H9 (cell line): ENCODE measurements at regions not wholly inside any gene's neighbourhood (a gene's known extent, or its start where the extent isn't known, plus 50 kb on each side); places are given as distances from the start of the nearest gene placed in this dataset.

Experiments
- DNase-seq: peaks from one replicate; pipeline ENCODE4 v3.0.0-alpha.2; 2017
- H2AFZ ChIP-seq: one replicate; pipeline ENCODE4 v1.6.1; 2013; ENCODE audit warnings: mild to moderate bottlenecking, low read length, control low read depth, moderate library complexity
- H2AK5ac ChIP-seq: 2 replicates; pipeline ENCODE4 v1.6.1; 2013; ENCODE audit warnings: low read length, control low read depth, mixed read lengths; ENCODE audit not compliant: insufficient read length
- H2BK120ac ChIP-seq: one replicate; pipeline ENCODE4 v1.6.1; 2013; ENCODE audit warnings: low read depth, mild to moderate bottlenecking, low read length, control low read depth, inconsistent platforms; ENCODE audit not compliant: poor library complexity, severe bottlenecking
- H2BK12ac ChIP-seq: 2 replicates; pipeline ENCODE4 v1.6.1; 2013; ENCODE audit warnings: low read length, control low read depth, mixed read lengths, low read depth; ENCODE audit not compliant: insufficient read length
- H2BK15ac ChIP-seq: 2 replicates; pipeline ENCODE4 v1.6.1; 2013; ENCODE audit warnings: low read depth, low read length, control low read depth
- H2BK20ac ChIP-seq: one replicate; pipeline ENCODE4 v1.6.1; 2013; ENCODE audit warnings: low read depth, mild to moderate bottlenecking, low read length, control low read depth, inconsistent platforms; ENCODE audit not compliant: poor library complexity, severe bottlenecking
- H2BK5ac ChIP-seq: 2 replicates; pipeline ENCODE4 v1.6.1; 2013; ENCODE audit warnings: low read length, control low read depth, mixed read lengths; ENCODE audit not compliant: insufficient read length
- H3K14ac ChIP-seq: 2 replicates; pipeline ENCODE4 v1.6.1; 2013; ENCODE audit warnings: low read length, control low read depth; ENCODE audit not compliant: insufficient read depth
- H3K18ac ChIP-seq: 2 replicates; pipeline ENCODE4 v1.6.1; 2013; ENCODE audit warnings: low read depth, mild to moderate bottlenecking, mixed read lengths, low read length, control low read depth; ENCODE audit not compliant: insufficient read length
- H3K23ac ChIP-seq: 2 replicates; pipeline ENCODE4 v1.6.1; 2013; ENCODE audit warnings: low read length, control low read depth, mixed read lengths, low read depth; ENCODE audit not compliant: insufficient read length
- H3K23me2 ChIP-seq: 2 replicates; pipeline ENCODE4 v1.6.1; 2013; ENCODE audit warnings: low read depth, mild to moderate bottlenecking, mixed read lengths, low read length, control low read depth; ENCODE audit not compliant: insufficient read length, poor library complexity, severe bottlenecking
- H3K27ac ChIP-seq: 2 replicates; pipeline ENCODE4 v1.5.1; 2013; ENCODE audit warnings: low read length, control low read depth, mixed read lengths, low read depth; ENCODE audit not compliant: insufficient read length
- H3K27me3 ChIP-seq: 2 replicates; pipeline ENCODE4 v1.6.1; 2013; ENCODE audit warnings: low read length, control low read depth, inconsistent platforms; ENCODE audit not compliant: insufficient read depth
- H3K4ac ChIP-seq: 2 replicates; pipeline ENCODE4 v1.6.1; 2013; ENCODE audit warnings: low read depth, mild to moderate bottlenecking, control low read depth, inconsistent platforms, low read length, moderate library complexity
- H3K4me1 ChIP-seq: 2 replicates; pipeline ENCODE4 v1.6.1; 2013; ENCODE audit warnings: low read length, control low read depth, inconsistent platforms; ENCODE audit not compliant: insufficient read depth
- H3K4me2 ChIP-seq: 2 replicates; pipeline ENCODE4 v1.6.1; 2013; ENCODE audit warnings: low read length, control low read depth, mixed read lengths; ENCODE audit not compliant: insufficient read length, insufficient read depth
- H3K56ac ChIP-seq: 2 replicates; pipeline ENCODE4 v1.6.1; 2013; ENCODE audit warnings: low read depth, mild to moderate bottlenecking, mixed read lengths, low read length, control low read depth; ENCODE audit not compliant: insufficient read length
- H3K79me1 ChIP-seq: 2 replicates; pipeline ENCODE4 v1.6.1; 2013; ENCODE audit warnings: low read depth, mild to moderate bottlenecking, moderate library complexity, low read length, control low read depth, inconsistent platforms; ENCODE audit not compliant: insufficient read depth, poor library complexity, severe bottlenecking
- H3K79me2 ChIP-seq: 2 replicates; pipeline ENCODE4 v1.6.1; 2013; ENCODE audit warnings: low read length, control low read depth, inconsistent platforms; ENCODE audit not compliant: insufficient read depth
- H3K9ac ChIP-seq: 2 replicates; pipeline ENCODE4 v1.6.1; 2013; ENCODE audit warnings: low read length, control low read depth, mixed read lengths; ENCODE audit not compliant: insufficient read length; ENCODE audit errors: extremely low read depth
- H3K9me3 ChIP-seq: one replicate; pipeline ENCODE4 v1.6.1; 2013; ENCODE audit warnings: low read depth, low read length, inconsistent platforms; ENCODE audit not compliant: control insufficient read depth
- H3T11ph ChIP-seq: one replicate; pipeline ENCODE4 v1.6.1; 2013; ENCODE audit warnings: mild to moderate bottlenecking, low read length, control low read depth, inconsistent platforms
- H4K20me1 ChIP-seq: one replicate; pipeline ENCODE4 v1.6.1; 2013; ENCODE audit not compliant: control insufficient read depth, insufficient read length, insufficient read depth
- H4K5ac ChIP-seq: 2 replicates; pipeline ENCODE4 v1.6.1; 2013; ENCODE audit warnings: low read depth, mild to moderate bottlenecking, mixed read lengths, low read length, control low read depth; ENCODE audit not compliant: insufficient read length
- H4K8ac ChIP-seq: replicated peaks from 2 replicates; pipeline ENCODE4 v1.6.1; 2013; ENCODE audit warnings: low read length, control low read depth, mixed read lengths, low read depth; ENCODE audit not compliant: insufficient read length
- H4K91ac ChIP-seq: 2 replicates; pipeline ENCODE4 v1.6.1; 2013; ENCODE audit warnings: low read depth, mild to moderate bottlenecking, moderate library complexity, mixed read lengths, low read length, control low read depth; ENCODE audit not compliant: insufficient read length
- H3K27ac Mint-ChIP-seq, 3 experiments: 2 replicates in 2 of 3; 3 replicates in 1 of 3; pipeline ENCODE4 v1.8.0; 2020 to 2021; ENCODE audit warnings: mixed read lengths in 3 of 3, mild to moderate bottlenecking in 1 of 3, moderate library complexity in 1 of 3
- H3K27me3 Mint-ChIP-seq: 2 replicates; pipeline ENCODE4 v1.8.0; 2021; ENCODE audit warnings: low read depth, mild to moderate bottlenecking, moderate library complexity, mixed read lengths
- H3K36me3 Mint-ChIP-seq, 3 experiments: 2 replicates in 2 of 3; 3 replicates in 1 of 3; pipeline ENCODE4 v1.8.0; 2020 to 2021; ENCODE audit warnings: low read depth in 3 of 3, mixed read lengths in 3 of 3; ENCODE audit not compliant: insufficient read depth in 1 of 3
- H3K4me1 Mint-ChIP-seq, 2 experiments: 2 replicates each; pipeline ENCODE4 v1.8.0; 2020; ENCODE audit warnings: mixed read lengths in 2 of 2
- H3K4me3 Mint-ChIP-seq, 2 experiments: 2 replicates in 1 of 2; 3 replicates in 1 of 2; pipeline ENCODE4 v1.8.0; 2020 to 2021; ENCODE audit warnings: mild to moderate bottlenecking in 2 of 2, mixed read lengths in 2 of 2, moderate library complexity in 1 of 2
- H3K9me3 Mint-ChIP-seq, 2 experiments: 2 replicates in 1 of 2; 3 replicates in 1 of 2; pipeline ENCODE4 v1.8.0; 2020; ENCODE audit warnings: mild to moderate bottlenecking in 2 of 2, mixed read lengths in 2 of 2, moderate library complexity in 1 of 2
- CTCF ChIP-seq: fragments of 200-600 bp; sonication (generic); conservative IDR thresholded peaks from 3 replicates; pipeline ENCODE4 v1.8.0; 2021; ENCODE audit warnings: antibody characterized with exemption, mild to moderate bottlenecking
- WGBS: extraction: QIAGEN DNeasy Blood & Tissue Kit; methylation state at CpG from one replicate; pipeline ENCODE4 v1.1.7; 2013; ENCODE audit warnings: missing lambda C conversion rate, low lambda C conversion rate, mixed read lengths; ENCODE audit not compliant: insufficient read length; ENCODE audit errors: extremely low coverage; 5-methylcytosine and 5-hydroxymethylcytosine counted together

- peaks cover 20 to 27% of the 10 kb centered on the region in 2 experiments for H3K4me1 Mint-ChIP-seq
- Histone ChIP-seq H2BK15ac (no peak overlapping the region), H3K79me2 (no peaks in the 10 kb centered on the region), H2AFZ (no peak overlapping the region), H3K27me3 (no peaks in the 10 kb centered on the region), H2BK5ac (no peak overlapping the region), H3K9ac (no peak overlapping the region), H4K91ac (no peak overlapping the region), H4K20me1 (no peaks in the 10 kb centered on the region), H3K18ac (no peak overlapping the region), H3K4me2 (no peak overlapping the region), H2BK120ac (no peak overlapping the region), H2AK5ac (no peak overlapping the region), H3K4ac (no peak overlapping the region), H3K27ac (no peak overlapping the region), H2BK12ac (no peak overlapping the region), H3T11ph (no peak overlapping the region), H4K5ac (no peak overlapping the region), H3K23ac (no peak overlapping the region), H3K23me2 (no peaks in the 10 kb centered on the region), H2BK20ac (no peak overlapping the region), H3K9me3 (no peaks in the 10 kb centered on the region), H3K79me1 (no peaks in the 10 kb centered on the region), H3K4me1 (no peaks in the 10 kb centered on the region; the same call in none of the 2 replicates), H3K56ac (no peak overlapping the region), H4K8ac (no peak overlapping the region), H3K14ac (no peak overlapping the region)
- WGBS = no CpG with 5 or more reads among the region's 1 CpG
- no peak overlapping the region for H3K27ac Mint-ChIP-seq
- H3K4me3 Mint-ChIP-seq = no peak overlapping the region
- no peak for DNase-seq
- TF ChIP-seq CTCF = no peak
- H3K27me3 Mint-ChIP-seq = no peaks in the 10 kb centered on the region
- H3K36me3 Mint-ChIP-seq = peaks cover 0 to 4% (median 0%) of the 10 kb centered on the region in 3 experiments; a peak in 1 of 7 replicates
- H3K9me3 Mint-ChIP-seq = no peaks in the 10 kb centered on the region
Measured at GRCh38 chr2:22787745-22788144, 597.2 kb upstream of the KLHL29 start.
